ENCODE measurements at regions not wholly inside any gene's neighbourhood (a gene's known extent, or its start where the extent isn't known, plus 50 kb on each side); places are given as distances from the start of the nearest gene placed in this dataset.

DNA sequence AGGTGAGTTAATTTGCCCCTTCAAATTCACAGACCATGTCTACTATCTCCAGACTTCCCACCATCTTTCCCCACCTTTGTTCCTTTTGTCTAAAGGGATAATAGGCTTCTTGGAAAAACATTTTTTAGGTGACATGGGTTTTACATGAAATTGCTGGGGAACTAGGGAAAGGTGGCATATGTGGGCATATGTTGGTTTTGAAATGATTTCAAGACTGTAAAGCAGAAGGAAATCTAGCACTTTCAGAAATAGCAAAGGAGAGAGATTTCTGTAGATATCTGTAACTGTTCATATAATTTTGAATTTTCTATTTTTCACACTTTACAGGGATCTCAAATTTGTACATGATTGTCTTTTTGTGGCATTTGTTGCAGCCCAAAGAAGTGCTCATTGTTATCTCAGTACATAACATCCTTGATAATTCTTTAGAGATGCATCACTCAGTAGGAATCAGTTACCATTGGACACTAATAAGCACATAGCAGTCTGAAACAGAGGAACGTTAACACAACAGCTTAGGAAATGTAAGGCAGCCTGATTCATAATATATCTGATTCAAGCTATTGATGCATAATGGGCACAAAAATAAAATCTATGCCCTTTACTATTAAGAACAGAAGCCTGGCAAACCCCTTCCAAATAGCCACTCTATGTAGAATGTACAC, 659.7 kb downstream of the CENPC start:
- H3K9me3 ChIP-seq, result no peaks in the 10 kb centered on the region
- H3K27me3 ChIP-seq (ENCODE audit: insufficient read depth in 3 of 3, low read length in 2 of 3), result no peaks in the 10 kb centered on the region
- ATAC-seq, result no peak
- no peaks in the 10 kb centered on the region for H3K36me3 ChIP-seq (ENCODE audit: insufficient read depth in 1 of 2, low read depth in 1 of 2)
- no peak overlapping the region for H3K4me3 ChIP-seq
- intact Hi-C loops (cut with DNase I), result no loop called here
- H3K27ac ChIP-seq, result no peak overlapping the region
- 22 to 49% (median 45%) methylated on average over 1 of the region's 1 CpG for WGBS, 3 donors
- no peaks in the 10 kb centered on the region for H3K4me1 ChIP-seq
- TF ChIP-seq, protein P1, sequence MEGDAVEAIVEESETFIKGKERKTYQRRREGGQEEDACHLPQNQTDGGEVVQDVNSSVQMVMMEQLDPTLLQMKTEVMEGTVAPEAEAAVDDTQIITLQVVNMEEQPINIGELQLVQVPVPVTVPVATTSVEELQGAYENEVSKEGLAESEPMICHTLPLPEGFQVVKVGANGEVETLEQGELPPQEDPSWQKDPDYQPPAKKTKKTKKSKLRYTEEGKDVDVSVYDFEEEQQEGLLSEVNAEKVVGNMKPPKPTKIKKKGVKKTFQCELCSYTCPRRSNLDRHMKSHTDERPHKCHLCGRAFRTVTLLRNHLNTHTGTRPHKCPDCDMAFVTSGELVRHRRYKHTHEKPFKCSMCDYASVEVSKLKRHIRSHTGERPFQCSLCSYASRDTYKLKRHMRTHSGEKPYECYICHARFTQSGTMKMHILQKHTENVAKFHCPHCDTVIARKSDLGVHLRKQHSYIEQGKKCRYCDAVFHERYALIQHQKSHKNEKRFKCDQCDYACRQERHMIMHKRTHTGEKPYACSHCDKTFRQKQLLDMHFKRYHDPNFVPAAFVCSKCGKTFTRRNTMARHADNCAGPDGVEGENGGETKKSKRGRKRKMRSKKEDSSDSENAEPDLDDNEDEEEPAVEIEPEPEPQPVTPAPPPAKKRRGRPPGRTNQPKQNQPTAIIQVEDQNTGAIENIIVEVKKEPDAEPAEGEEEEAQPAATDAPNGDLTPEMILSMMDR (IDR thresholded peaks at IDR 0.05), result no peak
- no peak for DNase-seq

DNA sequence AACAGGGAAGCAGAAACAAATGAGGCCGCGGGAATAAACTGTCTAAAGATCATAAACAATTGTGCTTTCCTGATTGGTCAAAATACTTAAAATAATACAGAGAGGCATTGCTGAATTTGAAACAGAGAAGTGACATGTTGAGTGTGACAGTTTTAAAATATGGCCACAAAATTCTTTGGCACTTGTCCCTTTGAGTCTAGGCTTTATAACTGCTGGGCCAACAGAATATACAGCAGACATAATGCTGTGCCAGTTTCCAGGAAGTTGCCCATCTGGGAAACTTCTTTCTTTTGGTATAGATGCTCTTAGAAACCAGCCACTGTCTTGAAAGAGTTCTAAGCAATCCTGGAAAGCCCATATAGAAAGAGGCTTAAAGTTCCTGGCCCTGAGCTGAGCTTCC, 668.4 kb downstream of the CENPC start:
- Histone ChIP-seq H3K27me3 (ENCODE audit: insufficient read depth in 3 of 3, low read length in 2 of 3) (no peaks in the 10 kb centered on the region), H3K4me1 (no peaks in the 10 kb centered on the region), H3K9me3 (no peaks in the 10 kb centered on the region), H3K4me3 (no peak overlapping the region), H3K36me3 (ENCODE audit: insufficient read depth in 1 of 2, low read depth in 1 of 2) (no peaks in the 10 kb centered on the region), H3K27ac (no peak overlapping the region)
- TF ChIP-seq, protein P1 (IDR thresholded peaks at IDR 0.05), result no peak
- intact Hi-C loops (cut with DNase I), result no loop called here
- ATAC-seq, result no peak
- WGBS, 3 donors, result 96 to 100% (median 98%) methylated on average over 2 of the region's 2 CpGs
- no peak for DNase-seq

DNA sequence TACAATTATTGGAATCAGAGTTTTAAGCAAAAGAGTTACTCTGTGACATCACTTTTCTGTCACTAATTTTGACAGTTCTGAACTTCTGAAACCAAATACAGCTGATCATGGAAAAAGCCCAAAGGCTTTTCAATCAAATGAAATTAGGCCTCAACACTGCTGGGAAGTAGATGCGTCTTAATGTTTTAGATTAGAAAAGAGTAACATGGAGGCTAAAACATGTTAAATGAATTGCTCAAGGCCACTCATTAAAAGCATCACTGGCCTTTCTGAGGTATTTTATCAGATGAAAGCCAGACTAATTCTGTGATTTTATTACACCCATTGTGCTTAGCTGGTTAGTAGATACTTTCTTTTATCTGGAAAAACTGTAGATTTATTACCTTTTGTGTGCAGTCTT, 672.6 kb downstream of the CENPC start:
- WGBS, 3 donors, result 54 to 62% (median 59%) methylated on average over 1 of the region's 1 CpG
- intact Hi-C loops (cut with DNase I), result no loop called here

DNA sequence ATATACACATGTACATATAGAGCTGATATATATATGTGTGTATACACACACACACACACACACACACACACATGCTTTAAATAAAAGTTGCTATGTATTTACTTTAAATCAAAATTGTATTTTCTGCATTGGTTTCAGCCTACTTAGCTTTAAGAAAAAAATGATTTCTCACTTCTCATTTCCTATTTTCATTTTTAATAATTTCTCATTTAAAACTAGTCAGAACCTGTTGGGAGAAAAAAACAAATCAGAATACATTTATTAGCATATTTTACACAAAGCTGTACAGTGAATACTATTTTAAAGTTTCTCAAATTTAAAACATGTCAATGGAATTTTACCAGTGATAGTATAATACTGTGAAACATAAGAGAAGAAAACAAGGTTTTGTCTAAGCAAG, 681.8 kb downstream of the CENPC start:
- no peaks in the 10 kb centered on the region for H3K4me1 ChIP-seq
- TF ChIP-seq, protein P1 (IDR thresholded peaks at IDR 0.05), result no peak
- intact Hi-C loops (cut with DNase I), result no loop called here
- no peak overlapping the region for H3K27ac ChIP-seq
- ATAC-seq (no peak), DNase-seq (no peak)
- no peaks in the 10 kb centered on the region for H3K36me3 ChIP-seq (ENCODE audit: insufficient read depth in 1 of 2, low read depth in 1 of 2)
- no peaks in the 10 kb centered on the region for H3K27me3 ChIP-seq (ENCODE audit: insufficient read depth in 3 of 3, low read length in 2 of 3)
- H3K9me3 ChIP-seq, result no peaks in the 10 kb centered on the region
- no peak overlapping the region for H3K4me3 ChIP-seq

More for the DNA sequence above, 672.6 kb downstream of the CENPC start:
- no peak overlapping the region for H3K4me3 ChIP-seq
- no peaks in the 10 kb centered on the region for H3K36me3 ChIP-seq (ENCODE audit: insufficient read depth in 1 of 2, low read depth in 1 of 2)
- H3K4me1 ChIP-seq, result no peaks in the 10 kb centered on the region
- TF ChIP-seq, protein P1 (IDR thresholded peaks at IDR 0.05), result no peak
- no peak overlapping the region for H3K27ac ChIP-seq
- H3K27me3 ChIP-seq (ENCODE audit: insufficient read depth in 3 of 3, low read length in 2 of 3), result no peaks in the 10 kb centered on the region
- ATAC-seq (no peak), DNase-seq (no peak)
- no peaks in the 10 kb centered on the region for H3K9me3 ChIP-seq

DNA sequence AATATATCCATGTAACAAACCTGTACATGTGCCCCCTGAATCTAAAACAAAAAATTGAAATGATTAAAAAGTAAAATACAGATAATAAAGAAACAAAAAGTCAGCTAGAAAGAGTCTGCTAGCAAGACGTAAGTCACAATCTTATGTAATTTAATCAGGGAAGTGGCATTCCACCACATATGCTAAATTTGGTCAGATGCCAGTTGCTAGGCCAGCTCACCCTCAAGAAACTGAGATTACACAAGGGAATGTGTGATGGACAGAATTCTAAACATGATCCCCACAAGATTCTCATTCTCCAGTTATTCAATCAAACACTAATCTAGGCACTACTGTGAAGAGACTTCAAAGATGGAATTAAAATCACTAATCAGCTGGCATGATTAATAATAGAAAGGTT, 689.3 kb downstream of the CENPC start:
- ATAC-seq, result no peak

More for the DNA sequence above, 689.3 kb downstream of the CENPC start:
- H3K4me3 ChIP-seq, result no peak overlapping the region
- H3K27me3 ChIP-seq (ENCODE audit: insufficient read depth in 3 of 3, low read length in 2 of 3), result no peaks in the 10 kb centered on the region
- intact Hi-C loops (cut with DNase I), result no loop called here
- no peaks in the 10 kb centered on the region for H3K4me1 ChIP-seq
- H3K36me3 ChIP-seq (ENCODE audit: insufficient read depth in 1 of 2, low read depth in 1 of 2), result no peaks in the 10 kb centered on the region
- no peaks in the 10 kb centered on the region for H3K9me3 ChIP-seq
- TF ChIP-seq, protein P1 (IDR thresholded peaks at IDR 0.05), result no peak
- H3K27ac ChIP-seq, result no peak overlapping the region
- DNase-seq, result no peak
- 24 to 35% (median 28%) methylated on average over 1 of the region's 1 CpG for WGBS, 3 donors
